Fibroblast of the aortic adventitia (primary cell): ENCODE measurements at regions not wholly inside any gene's neighbourhood (a gene's known extent, or its start where the extent isn't known, plus 50 kb on each side); places are given as distances from the start of the nearest gene placed in this dataset.

Source experiments
- DNase-seq: peaks from one replicate; pipeline ENCODE4 v3.0.0-alpha.2; 2010; ENCODE audit warnings: low read depth
- H3K4me3 ChIP-seq: 2 replicates; pipeline ENCODE4 v1.5.1; 2011; ENCODE audit warnings: low read depth, mild to moderate bottlenecking, control low read depth, low read length, moderate library complexity
- CTCF ChIP-seq: IDR thresholded peaks from 2 replicates; pipeline ENCODE4 v1.5.1; 2011; ENCODE audit warnings: mild to moderate bottlenecking, low read length, control low read depth, inconsistent platforms; ENCODE audit not compliant: insufficient read depth

GRCh38 chr6:168956884-168957730, 296.5 kb downstream of the THBS2 start:
- DNase-seq: peak; percentile 92
- H3K4me3 ChIP-seq: no peak overlapping the region
- TF ChIP-seq CTCF: peak; percentile 92

- no peak overlapping the region for H3K4me3 ChIP-seq
- no peak for TF ChIP-seq CTCF
- no peak for DNase-seq
Measured at GRCh38 chr6:168956141-168956838, 297.4 kb downstream of the THBS2 start.

GRCh38 chr6:168953461-168953860, 300.2 kb downstream of the THBS2 start:
- no peak overlapping the region for H3K4me3 ChIP-seq
- TF ChIP-seq CTCF: no peak
- no peak for DNase-seq

GRCh38 chr6:168951217-168951616, 302.4 kb downstream of the THBS2 start:
- H3K4me3 ChIP-seq: no peak overlapping the region
- no peak for DNase-seq
- no peak for TF ChIP-seq CTCF

- no peak for TF ChIP-seq CTCF
- DNase-seq: no peak
Measured at GRCh38 chr6:168950858-168951214, 302.8 kb downstream of the THBS2 start.

GRCh38 chr6:168949981-168950857, 303.4 kb downstream of the THBS2 start:
- TF ChIP-seq CTCF: no peak
- no peak overlapping the region for H3K4me3 ChIP-seq
- peak; percentile 74 for DNase-seq

More at GRCh38 chr6:168950858-168951214, 302.8 kb downstream of the THBS2 start:
- no peak overlapping the region for H3K4me3 ChIP-seq
